Activated T-cell treated with anti-CD3 and anti-CD28 coated beads for 1 hour (primary cell): ENCODE measurements at regions not wholly inside any gene's neighbourhood (a gene's known extent, or its start where the extent isn't known, plus 50 kb on each side); places are given as distances from the start of the nearest gene placed in this dataset.

Source experiments
- DNase-seq: peaks from one replicate; pipeline ENCODE4 v3.0.0-alpha.2; 2020; ENCODE audit warnings: low read depth

DNA sequence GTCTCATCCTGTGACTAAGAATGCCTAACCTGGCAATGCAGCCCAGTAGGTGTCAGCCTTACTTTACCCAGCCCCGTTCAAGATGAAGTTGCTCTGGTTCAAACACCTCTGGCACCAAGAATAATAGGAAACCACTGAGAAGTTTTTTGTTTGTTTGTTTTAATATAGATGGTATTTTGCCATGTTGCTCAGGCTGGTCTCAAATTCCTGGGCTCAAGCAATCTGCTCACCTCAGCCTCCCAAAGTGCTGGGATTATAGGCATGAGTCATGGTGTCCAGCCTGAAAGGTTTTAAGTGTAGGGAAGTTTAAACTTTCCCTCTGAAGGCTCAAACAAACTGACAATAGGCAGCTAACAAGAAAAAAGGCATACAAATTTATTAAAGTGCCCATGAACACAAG, 51.2 kb upstream of the ABCC4 start:
- no peak for DNase-seq

DNA sequence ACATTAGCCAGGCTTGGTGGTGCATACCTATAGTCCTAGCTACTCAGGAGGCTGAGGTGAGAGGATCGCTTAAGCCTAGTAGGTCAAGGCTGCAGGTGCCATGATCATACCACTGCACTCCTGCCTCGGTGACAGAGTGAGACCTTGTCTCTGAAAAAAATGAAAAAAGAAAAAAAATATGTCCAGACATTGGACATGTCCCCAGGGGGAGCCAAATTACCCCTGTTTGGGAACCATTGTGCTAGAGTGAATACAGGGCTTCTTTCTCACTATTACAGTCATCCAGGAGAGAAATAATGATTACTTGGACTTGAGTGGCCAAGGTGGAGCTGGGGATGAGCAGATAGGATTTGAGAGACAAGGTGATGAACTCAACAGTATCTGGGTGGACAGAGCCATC, 52.9 kb upstream of the ABCC4 start:
- no peak for DNase-seq

DNA sequence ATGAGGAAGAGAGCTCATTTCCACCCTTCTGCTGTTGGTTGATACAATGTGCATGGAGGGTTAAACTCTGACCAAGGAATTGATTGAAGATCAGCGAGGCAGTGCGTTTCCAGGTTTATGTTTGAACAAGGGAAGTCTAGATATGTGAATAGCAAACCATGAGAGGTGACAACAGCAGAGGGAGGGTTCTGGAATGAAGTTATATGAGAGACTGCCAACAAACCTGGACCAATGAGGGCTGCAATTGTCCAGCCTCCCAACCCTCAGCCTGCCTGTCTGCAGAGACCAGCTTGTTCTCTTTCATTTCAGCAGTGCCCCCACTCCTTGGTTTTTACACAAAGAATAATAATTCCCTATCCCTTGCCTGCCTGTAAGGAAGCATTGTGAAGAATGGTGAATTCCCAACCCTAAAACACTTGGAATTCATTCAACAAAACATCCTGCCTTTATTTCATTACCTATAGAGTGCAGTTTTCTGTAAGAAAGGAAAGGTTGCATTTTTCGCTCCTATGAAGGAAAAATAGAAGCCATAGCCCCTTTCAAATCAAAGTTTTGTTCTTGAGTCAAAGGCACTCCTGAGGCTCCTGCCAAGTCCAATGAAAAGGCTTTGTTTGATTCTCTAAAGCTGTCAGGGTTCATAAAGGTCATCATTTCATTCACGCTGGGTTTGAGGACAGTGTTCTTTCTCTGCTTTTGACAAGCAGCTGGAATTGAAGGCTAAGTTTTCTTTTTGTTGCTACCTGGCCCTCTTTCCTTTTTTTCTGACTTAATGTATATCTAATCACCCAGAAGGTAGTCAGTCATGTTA, 53.6 kb upstream of the ABCC4 start:
- no peak for DNase-seq

DNA sequence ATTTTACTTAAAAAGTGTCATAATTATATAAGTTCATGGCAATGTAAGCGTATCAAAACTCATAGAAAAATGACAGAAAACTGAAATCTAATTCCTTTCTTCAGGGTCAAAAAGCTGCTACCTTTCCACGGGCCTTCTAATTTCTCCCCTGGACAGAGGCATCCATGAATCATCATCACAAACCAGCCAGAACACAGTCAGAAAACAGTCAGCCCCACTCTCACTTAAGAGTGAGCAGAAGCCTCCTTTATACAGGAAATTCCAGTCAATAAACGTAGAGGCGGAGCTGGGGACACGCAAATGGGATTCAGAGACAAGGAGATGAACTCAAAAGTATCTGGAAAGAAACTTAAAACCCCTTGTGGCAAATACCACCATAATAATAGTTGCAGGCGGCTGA, 54.2 kb upstream of the ABCC4 start:
- DNase-seq = no peak

DNA sequence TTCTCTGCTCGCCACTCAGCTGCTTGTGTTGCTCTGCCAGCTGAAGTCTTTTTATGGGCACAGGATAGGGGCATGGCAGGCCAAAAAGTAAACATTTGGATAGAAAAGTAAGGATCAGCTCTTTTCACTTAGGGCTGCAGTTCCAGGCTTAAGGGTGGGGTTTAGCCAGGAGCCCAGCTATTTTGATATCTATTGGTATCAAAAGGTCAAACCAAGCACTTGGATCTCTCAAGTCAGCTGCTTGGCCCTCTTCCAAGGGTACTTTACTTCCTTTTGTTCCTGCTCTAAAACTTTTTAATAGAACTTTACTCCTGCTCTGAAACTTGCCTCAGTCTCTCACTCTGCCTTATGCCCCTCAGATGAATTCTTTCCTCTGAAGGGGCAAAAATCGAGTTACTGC, 55.7 kb upstream of the ABCC4 start:
- no peak for DNase-seq

DNA sequence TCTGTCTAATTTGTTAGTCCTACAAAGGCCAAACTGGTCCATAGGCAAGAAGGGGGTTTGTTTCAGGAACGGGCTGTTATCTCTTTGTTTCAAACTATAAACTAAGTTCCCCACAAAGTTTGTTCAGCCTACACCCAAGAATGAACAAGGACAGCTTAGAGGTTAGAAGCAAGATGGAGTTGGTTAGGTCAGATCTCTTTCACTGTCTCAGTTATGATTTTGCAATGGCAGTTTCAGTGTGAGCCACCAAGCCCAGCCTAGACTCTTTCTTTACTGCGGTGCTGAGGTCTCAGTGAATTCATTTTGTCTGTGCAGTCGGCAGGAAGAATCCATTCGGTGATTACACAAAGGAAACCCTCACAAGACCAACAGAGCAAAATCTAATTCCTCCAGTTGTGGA, 56.6 kb upstream of the ABCC4 start:
- DNase-seq = no peak

DNA sequence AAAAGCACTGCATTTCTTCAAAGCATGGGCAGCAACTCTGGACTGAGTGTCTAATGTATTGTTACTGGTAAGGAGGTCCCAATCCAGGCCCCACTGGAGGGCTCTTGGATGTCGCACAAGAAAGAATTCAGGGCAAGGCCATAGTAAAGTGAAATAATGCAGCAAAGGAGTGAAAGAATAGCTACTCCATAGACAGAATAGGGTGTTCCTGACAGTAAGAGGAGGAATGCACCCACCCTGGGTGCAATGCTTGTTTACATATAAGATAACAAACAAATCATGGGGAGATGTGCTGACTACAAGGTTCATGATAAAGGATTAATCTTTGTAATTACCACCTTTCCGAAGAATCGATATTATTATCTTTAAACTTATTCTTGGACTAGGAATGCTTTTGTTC, 58.8 kb upstream of the ABCC4 start:
- no peak for DNase-seq

DNA sequence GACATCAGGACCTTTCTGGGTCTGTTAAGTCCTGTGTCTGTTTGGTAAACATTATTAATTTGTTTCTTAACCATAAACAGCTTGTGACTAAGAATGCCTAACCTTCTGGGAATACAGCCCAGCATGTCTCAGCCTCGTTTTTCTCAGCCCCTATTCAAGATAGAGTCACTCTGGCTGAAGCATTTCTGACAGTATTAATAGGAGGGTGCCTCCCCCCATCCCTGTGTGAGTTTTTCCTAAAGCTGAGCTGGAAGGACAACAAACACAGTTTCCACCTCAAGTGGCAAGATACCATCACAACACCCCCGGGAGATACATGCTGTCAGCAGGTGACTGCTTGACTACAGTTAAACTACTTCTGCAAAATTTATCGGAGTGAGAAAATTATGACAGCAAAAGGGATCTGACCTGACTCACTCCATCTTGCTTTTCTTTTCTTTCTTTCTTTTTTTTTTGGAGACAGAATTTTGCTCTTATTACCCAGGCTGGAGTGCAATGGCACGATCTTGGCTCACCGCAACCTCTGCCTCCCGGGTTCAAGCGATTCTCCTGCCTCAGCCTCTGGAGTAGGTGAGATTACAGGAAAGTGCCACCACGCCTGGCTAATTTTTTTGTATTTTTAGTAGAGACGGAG, 59.3 kb upstream of the ABCC4 start:
- DNase-seq = no peak

DNA sequence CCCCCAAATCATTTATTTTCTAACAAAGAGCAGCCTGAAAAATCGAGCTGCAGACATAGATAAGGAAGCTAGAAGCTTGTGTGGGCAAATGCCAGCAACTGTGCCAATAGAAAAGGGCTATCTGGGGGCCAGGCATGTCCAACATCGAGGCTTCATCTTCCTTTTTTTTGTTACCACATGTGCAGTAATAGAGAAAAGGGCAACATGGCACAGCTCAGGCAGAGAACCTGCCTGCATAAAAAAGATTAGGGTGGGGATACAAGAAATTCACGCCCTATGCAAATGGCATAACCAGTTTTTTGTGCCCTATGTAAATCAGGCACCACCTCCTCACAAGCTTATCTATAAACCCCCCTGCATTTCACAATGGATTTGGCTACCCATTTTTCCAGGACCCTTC, 60.4 kb upstream of the ABCC4 start:
- DNase-seq = no peak

DNA sequence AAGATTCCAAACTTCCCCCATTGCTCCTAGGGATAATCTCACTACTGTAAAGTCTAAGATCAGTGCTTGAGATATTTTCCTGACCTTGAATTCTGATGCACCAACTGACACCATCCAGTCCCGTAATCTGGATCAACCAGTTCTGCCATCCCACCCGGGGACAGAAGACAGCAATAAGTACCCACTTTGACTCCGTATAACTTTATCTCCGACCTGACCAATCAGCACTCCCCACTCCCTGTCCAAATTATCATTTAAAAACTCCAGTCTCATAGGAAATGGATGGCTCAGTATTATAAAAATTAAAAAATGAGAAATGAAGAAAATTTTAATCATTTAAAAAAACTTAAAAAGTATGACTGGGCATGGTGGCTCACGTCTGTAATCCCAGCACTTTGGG, 61.4 kb upstream of the ABCC4 start:
- DNase-seq = no peak

DNA sequence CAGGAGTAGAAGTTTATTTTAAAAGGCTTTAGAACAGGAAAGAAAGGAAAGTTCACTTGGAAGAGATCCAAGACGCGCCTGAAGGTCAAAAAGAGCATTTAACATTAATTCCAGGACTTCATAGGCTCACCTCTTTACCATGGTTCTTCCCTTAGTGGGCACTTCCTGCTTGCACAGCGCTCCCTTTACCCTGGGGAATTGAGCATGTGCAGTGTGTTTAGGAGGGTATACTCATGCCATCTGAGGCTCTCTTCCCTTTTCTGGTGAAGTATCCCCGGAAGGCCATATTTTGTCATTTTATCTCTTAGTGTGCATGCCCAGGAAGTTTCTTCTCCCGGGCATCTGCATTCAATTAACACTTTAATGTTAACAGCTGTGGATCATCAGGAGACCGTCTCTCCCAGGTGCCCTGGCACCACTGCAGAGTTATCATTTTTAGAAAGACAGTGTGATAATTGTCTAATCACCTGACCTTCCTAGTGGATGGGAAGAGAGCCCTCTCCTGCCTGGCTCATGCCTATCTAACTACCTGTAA, 66.1 kb upstream of the ABCC4 start:
- DNase-seq = no peak

DNA sequence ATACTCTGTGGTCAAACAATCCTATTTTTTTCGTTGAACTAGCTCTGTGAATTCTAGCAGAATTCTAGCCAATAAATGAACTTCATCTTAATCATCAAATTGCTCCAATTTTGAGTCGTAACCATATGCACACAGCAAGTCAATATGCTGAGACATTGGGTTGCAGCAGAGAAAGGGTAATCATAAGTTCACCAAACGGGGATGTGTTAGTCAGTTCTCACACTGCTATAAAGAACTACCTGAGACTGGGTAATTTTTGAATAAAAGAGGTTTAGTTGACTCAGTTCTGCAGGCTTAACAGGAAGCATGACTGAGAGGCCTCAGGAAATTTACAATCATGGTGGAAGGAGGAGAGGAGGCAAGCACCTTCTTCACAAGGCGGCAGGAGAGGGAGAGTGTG, 67.7 kb upstream of the ABCC4 start:
- no peak for DNase-seq

DNA sequence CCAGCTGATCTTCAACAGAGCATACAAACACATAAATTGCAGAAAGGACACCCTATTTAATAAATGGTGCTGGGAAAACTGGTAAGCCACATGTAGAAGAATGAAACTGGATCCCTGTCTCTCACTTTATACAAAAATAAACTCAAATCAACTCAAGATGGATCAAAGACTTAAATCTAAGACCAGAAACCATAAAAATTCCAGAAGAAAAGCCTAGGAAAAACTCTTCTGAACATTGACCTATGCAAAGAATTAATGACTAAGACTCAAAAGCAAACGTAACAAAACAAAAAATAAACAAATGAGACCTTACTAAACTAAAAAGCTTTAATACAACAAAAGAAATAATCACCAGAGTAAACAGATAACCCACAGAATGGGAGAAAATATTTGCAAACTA, 74.5 kb upstream of the ABCC4 start:
- no peak for DNase-seq

DNA sequence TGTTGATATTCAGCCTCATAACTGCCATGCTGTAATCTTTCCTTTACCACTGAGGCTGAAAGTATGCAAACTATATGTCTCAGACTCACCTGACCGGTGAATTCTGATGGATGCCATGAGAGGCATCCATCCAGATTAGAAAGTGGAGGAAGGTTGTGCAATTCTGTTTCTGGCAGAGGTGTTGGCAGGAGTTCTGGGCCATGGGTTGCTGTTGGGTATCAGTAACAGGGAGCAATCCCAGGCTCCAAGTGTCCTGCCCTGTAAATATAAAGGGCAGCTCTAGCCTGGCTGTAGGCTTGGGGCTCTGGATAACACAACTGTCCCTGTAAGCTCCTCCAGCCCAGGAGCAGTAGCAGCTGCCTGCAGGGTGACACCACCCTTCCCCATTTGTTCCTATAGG, 77.4 kb upstream of the ABCC4 start:
- DNase-seq = no peak

DNA sequence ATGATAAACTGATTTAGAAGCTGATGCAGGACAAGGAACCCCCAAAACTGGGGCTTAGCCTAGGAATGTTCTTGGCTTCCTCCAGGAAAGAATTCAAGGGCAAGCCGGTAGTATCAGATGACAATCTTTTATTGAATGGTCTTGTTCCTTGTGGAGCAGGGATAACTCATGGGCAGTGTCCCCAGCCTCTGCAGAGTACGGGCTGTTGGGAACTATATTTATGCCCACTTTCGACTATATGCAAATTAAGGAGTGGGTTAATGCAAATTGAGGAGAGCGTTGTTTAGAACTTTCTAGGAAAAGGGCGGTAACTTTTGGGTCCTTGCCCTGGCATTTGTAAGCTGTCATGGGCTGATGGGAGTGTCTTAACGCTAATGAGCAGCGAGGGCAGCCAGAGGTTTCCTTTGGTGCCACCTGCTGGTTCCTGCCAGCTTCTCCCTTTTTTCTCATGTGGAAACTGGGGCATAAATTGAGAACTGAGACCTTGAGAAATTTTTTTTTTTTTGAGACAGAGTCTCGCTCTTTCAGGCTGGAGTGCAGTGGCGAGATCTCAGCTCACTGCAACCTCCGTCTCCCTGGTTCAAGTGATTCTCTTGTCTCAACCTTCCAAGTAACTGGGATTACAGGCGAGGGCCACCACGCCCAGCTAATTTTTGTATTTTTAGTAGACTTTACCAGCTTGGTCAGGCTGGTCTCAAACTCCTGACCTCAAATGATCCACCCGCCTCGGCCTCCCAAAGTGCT, 79.4 kb upstream of the ABCC4 start:
- DNase-seq = peak; percentile 46

DNA sequence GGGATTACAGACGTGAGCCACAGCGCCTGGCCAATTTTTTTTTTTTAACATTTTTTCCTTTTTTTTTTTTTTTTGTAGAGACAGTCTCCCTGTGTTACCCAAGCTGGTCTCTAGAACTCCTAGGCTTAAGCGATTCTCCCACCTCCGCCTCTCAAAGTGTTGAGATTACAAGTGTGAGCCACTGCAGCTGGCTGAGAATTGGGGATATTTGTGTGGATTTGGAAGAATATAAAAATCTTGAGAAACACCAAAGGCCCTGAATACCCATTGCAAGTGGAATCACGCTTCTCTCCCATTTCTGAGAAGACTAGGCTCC, 79.9 kb upstream of the ABCC4 start:
- DNase-seq = no peak

DNA sequence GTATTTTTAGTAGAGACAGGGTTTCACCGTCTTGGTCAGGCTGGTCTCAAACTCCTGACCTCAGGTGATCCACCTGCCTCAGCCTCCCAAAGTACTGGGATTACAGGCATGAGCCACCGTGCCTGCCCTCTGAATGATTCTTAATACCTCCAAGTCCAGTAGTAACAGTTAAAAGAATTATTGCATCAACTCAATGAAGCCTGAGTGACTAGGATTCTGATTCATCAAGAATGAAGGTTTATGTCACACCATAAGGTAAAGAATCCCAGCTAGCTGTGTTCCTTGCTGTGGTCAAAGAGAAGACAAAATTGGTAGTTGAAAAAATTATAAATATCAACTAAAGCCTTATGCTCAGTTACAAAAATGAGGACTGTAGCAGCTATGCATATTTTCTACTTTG, 81.2 kb upstream of the ABCC4 start:
- no peak for DNase-seq

DNA sequence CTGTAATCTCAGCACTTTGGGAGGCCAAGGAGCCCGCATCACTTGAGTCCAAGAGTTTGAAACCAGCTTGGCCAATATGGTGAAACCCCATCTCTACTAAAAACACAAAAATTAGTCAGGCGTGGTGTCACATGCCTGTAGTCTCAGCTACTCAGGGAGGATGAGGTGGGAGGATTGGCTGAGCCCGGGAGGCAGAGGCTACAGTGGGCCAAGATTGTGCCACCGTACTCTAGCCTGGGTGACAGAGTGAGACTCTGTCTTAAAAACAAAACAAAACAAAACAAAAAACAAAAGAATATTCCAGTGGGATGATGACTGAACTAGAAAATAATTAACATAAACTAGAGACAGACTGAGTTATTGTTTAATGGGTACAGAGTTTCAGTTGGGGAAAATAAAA, 81.7 kb upstream of the ABCC4 start:
- DNase-seq = no peak

DNA sequence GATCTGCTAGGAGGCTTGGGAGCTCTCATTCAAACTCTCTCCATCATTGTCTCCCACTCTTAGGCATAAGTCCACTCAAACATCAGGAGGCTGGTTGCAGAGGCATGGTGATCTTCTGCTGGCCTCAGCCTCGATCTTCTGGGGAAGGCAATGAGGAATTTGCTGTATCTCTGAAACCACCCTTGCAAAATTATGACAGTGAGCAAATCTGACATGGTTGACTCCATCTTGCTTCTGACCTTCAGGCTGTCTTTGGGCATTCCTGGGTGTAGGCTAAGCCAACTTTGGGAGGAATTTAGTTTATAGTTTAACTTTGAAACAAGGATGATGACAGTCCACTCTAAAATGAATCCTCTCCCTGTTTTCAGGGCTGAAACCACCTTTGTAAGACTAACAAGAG, 84.1 kb upstream of the ABCC4 start:
- DNase-seq = no peak

DNA sequence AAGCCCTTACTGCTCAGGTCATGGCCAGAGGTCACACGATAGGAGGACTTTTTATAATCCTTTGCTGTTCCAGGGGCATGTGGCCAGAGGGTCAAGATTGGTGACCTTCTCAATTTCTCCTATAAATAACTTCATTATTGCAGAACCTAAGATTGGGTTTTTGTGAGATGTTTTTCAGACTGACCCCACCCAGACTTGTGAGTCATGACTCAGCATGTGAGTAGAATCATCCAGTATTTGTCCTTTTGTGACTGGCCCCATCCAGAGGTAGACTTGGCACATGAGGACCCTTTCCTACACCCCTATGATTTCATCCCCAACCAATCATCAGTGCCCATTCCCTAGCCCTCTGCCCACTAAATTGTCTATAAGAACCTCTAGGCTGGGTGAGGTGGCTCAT, 84.5 kb upstream of the ABCC4 start:
- no peak for DNase-seq

DNA sequence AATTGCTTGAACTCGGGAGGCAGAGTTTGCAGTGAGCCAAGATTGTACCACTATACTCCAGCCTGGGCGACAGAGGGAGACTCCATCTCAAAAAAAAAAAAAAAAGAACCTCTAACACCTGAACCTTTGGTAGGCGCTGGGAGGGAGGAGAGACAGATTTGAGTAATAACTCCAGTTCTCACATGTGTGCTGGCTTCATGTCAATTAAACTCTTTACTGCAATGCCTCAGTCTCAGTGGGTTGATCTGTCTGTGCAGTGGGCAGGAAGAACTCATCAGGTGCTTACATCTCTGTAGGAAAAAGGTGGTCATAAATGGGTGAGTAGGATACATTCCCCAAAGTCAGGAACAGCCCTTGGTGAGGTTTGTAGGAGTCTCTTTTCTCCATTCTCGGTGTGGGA, 85.1 kb upstream of the ABCC4 start:
- DNase-seq = no peak

DNA sequence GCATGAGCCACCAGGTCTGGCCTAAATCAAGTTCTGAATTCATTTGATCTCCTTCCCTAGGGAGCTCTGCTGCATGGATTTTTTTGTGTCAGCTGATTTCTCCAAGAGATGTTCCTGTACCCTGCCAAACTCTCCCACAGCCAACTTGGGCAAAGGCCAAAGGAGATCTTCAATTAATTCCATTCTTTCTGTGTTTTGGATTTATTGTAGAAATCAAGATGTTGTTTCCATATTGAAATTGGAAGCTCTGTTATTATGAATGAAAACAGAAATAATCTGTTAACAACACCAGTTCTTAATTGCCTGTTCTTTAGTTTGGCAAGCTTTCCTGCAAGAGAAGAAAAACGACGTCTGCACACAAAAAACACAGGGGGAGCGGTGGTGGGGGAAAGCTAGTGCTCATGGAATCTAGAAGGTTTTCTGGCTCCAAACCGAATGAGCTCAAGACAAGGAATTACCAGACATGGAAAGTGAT, 86.5 kb upstream of the ABCC4 start:
- DNase-seq = no peak

DNA sequence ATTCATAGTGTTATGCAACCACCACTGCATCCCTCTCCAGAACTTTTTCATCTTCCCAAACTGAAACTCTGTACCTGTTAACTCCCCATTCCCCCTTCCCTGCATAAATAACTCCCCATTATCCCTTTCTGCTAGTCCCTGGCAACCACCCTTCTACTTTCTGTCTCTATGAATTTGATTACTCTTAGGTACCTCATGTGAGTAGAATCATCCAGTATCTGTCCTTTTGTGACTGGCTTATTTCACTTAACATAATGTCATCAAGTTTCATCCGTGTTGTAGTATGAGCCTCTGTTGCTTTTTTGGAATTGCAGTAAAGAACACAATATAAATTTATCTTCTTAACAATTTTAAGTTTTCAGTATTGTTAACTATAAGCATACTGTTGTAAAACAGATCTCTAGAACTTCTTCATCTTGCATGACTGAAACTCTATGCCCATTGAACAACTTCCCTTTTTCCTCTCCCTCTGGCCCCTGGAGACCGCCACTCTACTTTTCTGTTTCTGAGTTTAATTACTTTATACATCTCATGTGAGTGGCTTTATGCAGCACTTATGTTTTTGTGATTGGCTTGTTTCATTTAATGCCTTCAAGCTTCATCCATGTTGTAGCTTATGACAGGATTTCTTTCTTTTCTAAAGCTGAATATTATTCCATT, 87.3 kb upstream of the ABCC4 start:
- no peak for DNase-seq
